GM23338 (cell line): ENCODE measurements at regions not wholly inside any gene's neighbourhood (a gene's known extent, or its start where the extent isn't known, plus 50 kb on each side); places are given as distances from the start of the nearest gene placed in this dataset.

Source experiments
- CREB1 ChIP-seq: fragments of 250-450 bp; sonication (Bioruptor Pico); IDR thresholded peaks from 2 replicates; pipeline ENCODE4 v1.5.0; 2020; ENCODE audit warnings: low read depth, mild to moderate bottlenecking, moderate library complexity
- CTCF ChIP-seq, 2 experiments: fragments of 200-600 bp in 1 of 2; sonication (generic) in 1 of 2; conservative IDR thresholded peaks; 2 replicates each; pipeline versions ENCODE4 v1.5.1 to v1.6.1; 2016 to 2017; ENCODE audit warnings: antibody characterized with exemption in 2 of 2, low read depth in 2 of 2, mild to moderate bottlenecking in 2 of 2, moderate library complexity in 1 of 2
- ETS1 ChIP-seq: IDR thresholded peaks from 2 replicates; pipeline ENCODE4 v1.6.1; 2016; ENCODE audit warnings: antibody characterized with exemption
- EZH2 ChIP-seq: fragments of 200-600 bp; sonication (generic); IDR thresholded peaks from one replicate; pipeline ENCODE4 v1.8.0; 2017; ENCODE audit warnings: antibody characterized with exemption, mild to moderate bottlenecking, low read depth; ENCODE audit not compliant: unreplicated experiment
- EZH2phosphoT487 ChIP-seq: fragments of 200-600 bp; sonication (generic); IDR thresholded peaks from one replicate; pipeline ENCODE4 v1.8.1; 2018; ENCODE audit warnings: antibody characterized with exemption; ENCODE audit not compliant: unreplicated experiment
- JUNB ChIP-seq: IDR thresholded peaks from one replicate; pipeline ENCODE4 v1.6.1; 2016; ENCODE audit warnings: antibody characterized with exemption; ENCODE audit not compliant: unreplicated experiment
- NANOG ChIP-seq: IDR thresholded peaks from 2 replicates; pipeline ENCODE4 v1.6.1; 2016; ENCODE audit warnings: antibody characterized with exemption, borderline replicate concordance
- POLR2AphosphoS5 ChIP-seq: IDR thresholded peaks from 2 replicates; pipeline ENCODE4 v1.6.1; 2016; ENCODE audit warnings: antibody characterized with exemption, low read depth
- REST ChIP-seq: IDR thresholded peaks from one replicate; pipeline ENCODE4 v1.6.1; 2018; ENCODE audit warnings: antibody characterized with exemption; ENCODE audit not compliant: unreplicated experiment
- STAT1 ChIP-seq: IDR thresholded peaks from one replicate; pipeline ENCODE4 v1.6.1; 2016; ENCODE audit warnings: antibody characterized with exemption; ENCODE audit not compliant: unreplicated experiment
- ZNF114 ChIP-seq: fragments of 250-450 bp; sonication (Bioruptor Pico); IDR thresholded peaks from 2 replicates; pipeline ENCODE4 v1.5.0; 2020; ENCODE audit warnings: mild to moderate bottlenecking, moderate library complexity
- ZNF331 ChIP-seq: fragments of 250-450 bp; sonication (Bioruptor Pico); IDR thresholded peaks from 2 replicates; pipeline ENCODE4 v1.5.0; 2020; ENCODE audit warnings: low read depth, mild to moderate bottlenecking, moderate library complexity

- TF ChIP-seq REST, result no peak
- TF ChIP-seq POLR2AphosphoS5, result no peak
- TF ChIP-seq CTCF (conservative IDR thresholded peaks at IDR 0.05; ENCODE audit: low read depth in 2 of 2), result no peak
- TF ChIP-seq EZH2, result no peak
- no peak for TF ChIP-seq EZH2phosphoT487
- TF ChIP-seq STAT1, result no peak
- TF ChIP-seq ZNF331 (CRISPR knock-in tag), result no peak
- TF ChIP-seq JUNB, result no peak
- no peak for TF ChIP-seq ZNF114
- no peak for TF ChIP-seq NANOG
- no peak for TF ChIP-seq ETS1
- no peak for TF ChIP-seq CREB1 (CRISPR knock-in tag)
Measured at GRCh38 chr18:77486985-77487384, 237.3 kb downstream of the GALR1 start.
